SJSA1 (cell line): ENCODE measurements at regions not wholly inside any gene's neighbourhood (a gene's known extent, or its start where the extent isn't known, plus 50 kb on each side); places are given as distances from the start of the nearest gene placed in this dataset.

ENCODE experiments used
- DNase-seq, 2 experiments: peaks; one replicate each; pipeline ENCODE4 v3.0.0-alpha.2; 2015 to 2020; ENCODE audit warnings: low spot score in 2 of 2, low read depth in 1 of 2
- H3K27ac ChIP-seq: fragments of 250-450 bp; sonication (Bioruptor Pico); 2 replicates; pipeline ENCODE4 v1.5.1; 2020; ENCODE audit warnings: mild to moderate bottlenecking, moderate library complexity
- H3K27me3 ChIP-seq: fragments of 250-450 bp; sonication (Bioruptor Pico); replicated peaks from 2 replicates; pipeline ENCODE4 v1.5.1; 2020; ENCODE audit warnings: mild to moderate bottlenecking, moderate library complexity
- H3K36me3 ChIP-seq: fragments of 250-450 bp; sonication (Bioruptor Pico); 2 replicates; pipeline ENCODE4 v1.5.1; 2020; ENCODE audit warnings: mild to moderate bottlenecking
- H3K4me1 ChIP-seq: fragments of 250-450 bp; sonication (Bioruptor Pico); replicated peaks from 2 replicates; pipeline ENCODE4 v1.6.1; 2021; ENCODE audit warnings: mild to moderate bottlenecking
- H3K4me3 ChIP-seq: fragments of 250-450 bp; sonication (Bioruptor Pico); 2 replicates; pipeline ENCODE4 v1.5.1; 2020; ENCODE audit warnings: mild to moderate bottlenecking
- H3K9me3 ChIP-seq: fragments of 250-450 bp; sonication (Bioruptor Pico); replicated peaks from 2 replicates; pipeline ENCODE4 v1.5.1; 2020; ENCODE audit warnings: mild to moderate bottlenecking

DNA sequence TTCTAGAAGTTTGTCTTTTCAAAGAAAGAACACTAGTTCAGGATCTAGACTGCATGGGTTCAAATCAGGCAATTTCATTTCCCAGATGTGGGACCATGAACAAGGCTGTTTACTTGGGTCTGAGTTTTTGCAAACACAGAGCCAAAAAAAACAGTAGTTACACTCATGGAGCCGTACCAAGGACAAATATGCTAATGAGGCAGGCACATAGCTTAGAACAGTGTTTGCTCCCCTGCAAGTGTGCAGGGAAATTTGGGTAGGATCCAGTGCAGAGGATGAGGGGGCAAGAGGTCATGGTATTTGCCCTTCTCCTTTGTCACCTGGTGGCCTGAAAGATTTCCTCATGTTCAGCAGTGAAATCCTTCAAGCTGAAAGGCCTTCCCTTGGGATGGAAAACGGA, 860.4 kb downstream of the VRK1 start:
- Histone ChIP-seq H3K9me3 (no peaks in the 10 kb centered on the region), H3K27ac (no peak overlapping the region), H3K36me3 (no peaks in the 10 kb centered on the region), H3K27me3 (no peaks in the 10 kb centered on the region), H3K4me3 (no peak overlapping the region), H3K4me1 (no peaks in the 10 kb centered on the region)
- no peak for DNase-seq

GRCh38 chr14:97687944-97688630, 890.9 kb downstream of the VRK1 start:
- H3K9me3 ChIP-seq: no peaks in the 10 kb centered on the region; the same call in 1 of the 2 replicates
- no peak overlapping the region for H3K4me3 ChIP-seq
- no peak for DNase-seq
- H3K27ac ChIP-seq: no peak overlapping the region
- H3K27me3 ChIP-seq: no peaks in the 10 kb centered on the region
- H3K36me3 ChIP-seq: no peaks in the 10 kb centered on the region
- H3K4me1 ChIP-seq: no peaks in the 10 kb centered on the region

GRCh38 chr14:97688631-97689336, 891.6 kb downstream of the VRK1 start:
- no peak for DNase-seq

GRCh38 chr14:97692084-97692483, 894.9 kb downstream of the VRK1 start:
- peaks cover 5% of the 10 kb centered on the region; the same call in 1 of the 2 replicates for H3K9me3 ChIP-seq

More at GRCh38 chr14:97688631-97689336, 891.6 kb downstream of the VRK1 start:
- Histone ChIP-seq H3K36me3 (no peaks in the 10 kb centered on the region), H3K27me3 (no peaks in the 10 kb centered on the region), H3K9me3 (no peaks in the 10 kb centered on the region; the same call in 1 of the 2 replicates), H3K4me3 (no peak overlapping the region), H3K4me1 (no peaks in the 10 kb centered on the region), H3K27ac (no peak overlapping the region)

GRCh38 chr14:97695456-97695981, 898.3 kb downstream of the VRK1 start:
- DNase-seq: no peak
- H3K27me3 ChIP-seq: no peaks in the 10 kb centered on the region
- no peaks in the 10 kb centered on the region for H3K4me1 ChIP-seq
- H3K27ac ChIP-seq: no peak overlapping the region
- H3K4me3 ChIP-seq: no peak overlapping the region
- peaks cover 5% of the 10 kb centered on the region; the same call in 1 of the 2 replicates for H3K9me3 ChIP-seq
- no peaks in the 10 kb centered on the region for H3K36me3 ChIP-seq

More at GRCh38 chr14:97692084-97692483, 894.9 kb downstream of the VRK1 start:
- H3K27ac ChIP-seq: no peak overlapping the region
- no peaks in the 10 kb centered on the region for H3K36me3 ChIP-seq
- no peak overlapping the region for H3K4me3 ChIP-seq
- no peaks in the 10 kb centered on the region for H3K4me1 ChIP-seq
- H3K27me3 ChIP-seq: no peaks in the 10 kb centered on the region
- no peak for DNase-seq

DNA sequence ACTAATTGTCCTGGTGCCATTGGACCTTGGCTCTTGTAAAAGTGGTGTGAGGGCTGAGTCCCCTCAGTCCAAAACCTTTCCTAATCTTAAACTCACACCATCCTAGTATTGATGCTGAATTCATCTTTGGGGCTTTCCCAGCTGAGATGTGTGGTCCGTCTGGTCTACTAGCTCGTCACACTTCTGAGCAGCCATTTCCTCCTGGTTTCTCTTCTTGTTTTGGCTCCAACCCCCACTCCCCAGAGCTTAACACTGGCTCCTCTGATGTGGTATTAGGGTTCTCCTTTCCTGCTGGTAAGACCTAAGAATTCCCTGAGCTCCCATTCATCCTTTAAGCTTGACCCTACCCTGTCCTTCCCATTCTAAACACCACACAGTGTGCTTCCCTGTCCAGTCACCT, 900.6 kb downstream of the VRK1 start:
- peaks cover 5% of the 10 kb centered on the region; the same call in 1 of the 2 replicates for H3K9me3 ChIP-seq
- no peaks in the 10 kb centered on the region for H3K36me3 ChIP-seq
- no peaks in the 10 kb centered on the region for H3K27me3 ChIP-seq
- DNase-seq: no peak
- no peaks in the 10 kb centered on the region for H3K4me1 ChIP-seq
- no peak overlapping the region for H3K4me3 ChIP-seq
- no peak overlapping the region for H3K27ac ChIP-seq

- Histone ChIP-seq H3K4me3 (no peak overlapping the region), H3K36me3 (no peaks in the 10 kb centered on the region), H3K4me1 (no peaks in the 10 kb centered on the region), H3K9me3 (peaks cover 5% of the 10 kb centered on the region; the same call in 1 of the 2 replicates), H3K27ac (no peak overlapping the region), H3K27me3 (no peaks in the 10 kb centered on the region)
- DNase-seq: no peak
Measured at GRCh38 chr14:97699026-97699425, 901.8 kb downstream of the VRK1 start.

DNA sequence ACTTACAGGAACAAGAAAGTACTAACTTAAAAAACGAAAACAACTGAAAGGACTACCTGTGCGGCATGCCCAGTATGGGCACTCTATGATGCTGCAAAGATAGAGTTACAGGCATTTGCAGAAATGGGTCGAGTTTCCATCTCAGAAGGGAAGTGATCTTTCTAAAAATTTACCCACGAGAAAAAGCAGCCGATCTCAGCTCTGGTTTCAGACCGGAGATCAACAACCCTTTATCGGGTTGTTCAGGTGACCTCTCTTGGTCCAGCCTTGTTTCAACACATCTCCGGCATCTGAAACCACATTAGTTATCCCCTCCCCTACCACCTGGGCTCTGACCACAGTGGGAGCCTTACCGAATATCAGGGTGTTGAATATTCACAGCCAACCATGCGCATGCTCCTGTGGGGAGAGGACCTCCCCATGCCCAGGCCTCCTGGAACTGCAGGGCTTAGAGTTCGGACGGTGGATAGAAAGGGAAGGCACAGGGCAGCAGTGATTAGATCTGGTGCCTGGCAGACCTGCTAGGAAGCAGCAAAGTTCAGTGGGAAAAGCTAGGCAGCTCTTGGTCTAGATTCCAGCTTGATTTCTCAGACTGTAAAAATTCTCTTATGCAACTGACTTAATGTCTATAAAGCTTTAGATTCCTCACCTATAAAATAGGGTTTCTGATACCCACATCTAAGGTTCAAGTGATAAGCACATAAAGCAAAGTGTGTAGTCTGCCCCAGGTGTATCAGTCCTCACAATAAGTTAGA, 906.0 kb downstream of the VRK1 start:
- Histone ChIP-seq H3K9me3 (no peaks in the 10 kb centered on the region; the same call in 1 of the 2 replicates), H3K4me3 (no peak overlapping the region), H3K4me1 (no peaks in the 10 kb centered on the region), H3K27ac (no peak overlapping the region), H3K27me3 (no peaks in the 10 kb centered on the region), H3K36me3 (no peaks in the 10 kb centered on the region)
- no peak for DNase-seq

DNA sequence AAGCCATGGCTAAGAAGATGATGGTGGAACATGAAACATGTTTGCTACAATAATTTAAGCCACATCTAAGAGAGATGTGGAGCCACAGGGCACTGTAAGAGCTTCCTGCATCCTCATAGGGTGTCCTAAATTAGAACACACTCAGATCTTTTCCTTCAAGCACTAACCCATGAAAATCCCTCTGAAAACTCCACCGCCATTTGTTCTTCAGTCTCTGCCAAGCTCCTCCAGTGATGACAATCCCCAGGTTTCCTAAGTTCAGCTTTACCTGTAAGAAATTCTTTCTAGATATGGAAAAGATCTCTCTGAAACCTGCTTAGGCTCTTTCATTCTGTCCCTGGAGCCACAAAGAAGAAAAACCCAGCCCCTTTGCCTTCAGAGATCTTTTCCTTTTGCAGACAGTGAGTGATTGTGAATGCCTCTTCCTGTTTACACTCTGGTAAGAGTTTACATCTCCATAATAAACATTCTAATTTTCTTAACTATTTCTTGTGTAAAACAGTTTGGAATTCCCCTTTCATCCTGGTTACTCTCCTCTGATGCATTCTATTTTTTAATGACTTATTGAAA, 907.2 kb downstream of the VRK1 start:
- Histone ChIP-seq H3K27me3 (no peaks in the 10 kb centered on the region), H3K9me3 (no peaks in the 10 kb centered on the region; the same call in 1 of the 2 replicates), H3K27ac (no peak overlapping the region), H3K4me3 (no peak overlapping the region), H3K4me1 (no peaks in the 10 kb centered on the region), H3K36me3 (no peaks in the 10 kb centered on the region)
- no peak for DNase-seq

GRCh38 chr14:97705107-97705506, 907.9 kb downstream of the VRK1 start:
- Histone ChIP-seq H3K9me3 (no peaks in the 10 kb centered on the region; the same call in 1 of the 2 replicates), H3K4me3 (no peak overlapping the region), H3K27me3 (no peaks in the 10 kb centered on the region), H3K4me1 (no peaks in the 10 kb centered on the region), H3K27ac (no peak overlapping the region), H3K36me3 (no peaks in the 10 kb centered on the region)
- no peak for DNase-seq

GRCh38 chr14:97705976-97706375, 908.8 kb downstream of the VRK1 start:
- Histone ChIP-seq H3K27ac (no peak overlapping the region), H3K36me3 (no peaks in the 10 kb centered on the region), H3K4me1 (no peaks in the 10 kb centered on the region), H3K9me3 (no peaks in the 10 kb centered on the region; the same call in 1 of the 2 replicates), H3K4me3 (no peak overlapping the region), H3K27me3 (no peaks in the 10 kb centered on the region)
- no peak for DNase-seq

- no peak for DNase-seq
- Histone ChIP-seq H3K36me3 (no peaks in the 10 kb centered on the region), H3K27me3 (no peaks in the 10 kb centered on the region), H3K9me3 (no peaks in the 10 kb centered on the region; the same call in 1 of the 2 replicates), H3K4me3 (no peak overlapping the region), H3K27ac (no peak overlapping the region), H3K4me1 (no peaks in the 10 kb centered on the region)
Measured at GRCh38 chr14:97706819-97707218, 909.6 kb downstream of the VRK1 start.

DNA sequence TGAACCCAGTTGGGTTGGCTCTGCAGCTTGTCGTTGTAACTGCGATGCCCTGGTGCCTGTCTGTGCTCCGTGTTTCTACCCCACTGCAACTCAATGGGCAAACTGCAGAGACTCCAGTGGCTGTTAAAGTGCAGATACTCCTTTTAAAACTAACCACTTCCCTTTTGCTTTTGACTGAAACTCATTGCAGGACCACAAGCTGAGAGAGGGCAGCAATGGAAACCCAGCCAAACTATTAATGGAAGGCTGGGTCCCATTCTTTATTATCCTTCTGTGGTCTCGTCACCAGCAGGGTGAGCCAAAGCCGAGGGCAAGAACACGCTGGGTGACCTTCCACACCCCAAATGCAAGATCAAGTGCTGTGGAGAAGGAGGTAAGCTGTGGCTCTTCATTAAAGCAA, 910.4 kb downstream of the VRK1 start:
- no peak for DNase-seq
- no peaks in the 10 kb centered on the region for H3K36me3 ChIP-seq
- H3K4me3 ChIP-seq: no peak overlapping the region
- H3K9me3 ChIP-seq: no peaks in the 10 kb centered on the region; the same call in 1 of the 2 replicates
- no peaks in the 10 kb centered on the region for H3K27me3 ChIP-seq
- H3K4me1 ChIP-seq: no peaks in the 10 kb centered on the region
- H3K27ac ChIP-seq: no peak overlapping the region
